GM12878 (cell line): ENCODE measurements at regions not wholly inside any gene's neighbourhood (a gene's known extent, or its start where the extent isn't known, plus 50 kb on each side); places are given as distances from the start of the nearest gene placed in this dataset.
"Not testable (repeated sequence)": the region's sequence is repeated elsewhere in the genome, so short reads cannot be mapped to it uniquely, and the experiment has no call there.

Experiments used
- ATAC-seq: fragments of 200-7000 bp; cut with Tn5 transposase; 3 replicates; pipeline ENCODE4 v1.9.1; 2020; ENCODE audit warnings: mild to moderate bottlenecking, moderate library complexity
- BruUV-seq: library from RNA; stranded (reverse); fragments of 400-500 nt; replicated peaks from 2 replicates; lab custom pipeline; 2021; lab: Mats Ljungman, UMichigan
- CTCF ChIA-PET: fragments of 300-600 bp; sonication (Branson Sonifier 250); formaldehyde crosslinking; extraction: SDS; loops from one replicate; lab custom pipeline; 2021; ENCODE audit warnings: inconsistent platforms; lab: Yijun Ruan, JAX
- POLR2A ChIA-PET: fragments of 350-600 bp; formaldehyde crosslinking; extraction: SDS; loops from one replicate; lab custom pipeline; 2021; ENCODE audit warnings: inconsistent platforms; lab: Charles Lee
- RAD21 ChIA-PET: fragments of 300-600 bp; sonication (Branson Sonifier 250); formaldehyde crosslinking; loops from one replicate; lab custom pipeline; 2023; ENCODE audit warnings: antibody characterized with exemption; ENCODE audit not compliant: unreplicated experiment; lab: Charles Lee
- SMC1A ChIA-PET: fragments of 300-600 bp; sonication (Branson Sonifier 250); formaldehyde crosslinking; loops from one replicate; lab custom pipeline; 2023; ENCODE audit not compliant: unreplicated experiment, uncharacterized antibody; lab: Charles Lee
- DNase-seq: peaks from one replicate; pipeline ENCODE4 v3.0.0-alpha.2; 2011; ENCODE audit warnings: low read depth, low spot score
- FAIRE-seq: peaks from 3 replicates; lab custom pipeline; 2011; peaks lifted over from hg19 to GRCh38; lab: Jason Lieb, UNC
- H2AFZ ChIP-seq: 2 replicates; pipeline ENCODE4 v1.6.0; 2011; ENCODE audit warnings: low read depth, low read length, control low read depth; ENCODE audit not compliant: control insufficient read depth
- H3K27ac ChIP-seq: 2 replicates; pipeline ENCODE4 v1.5.1; 2011; ENCODE audit warnings: control low read depth; ENCODE audit not compliant: control insufficient read depth, insufficient read depth
- H3K27me3 ChIP-seq, 2 experiments: replicated peaks in 1 of 2; 2 replicates each; pipeline versions ENCODE4 v1.6.0 to v1.6.1; 2011; ENCODE audit warnings: low read length in 1 of 2; ENCODE audit not compliant: control insufficient read depth in 2 of 2, insufficient read depth in 2 of 2
- H3K36me3 ChIP-seq, 2 experiments: 2 replicates each; pipeline ENCODE4 v1.5.1; 2011; ENCODE audit warnings: low read length in 1 of 2; ENCODE audit not compliant: control insufficient read depth in 2 of 2, insufficient read depth in 2 of 2
- H3K4me1 ChIP-seq: 2 replicates; pipeline ENCODE4 v1.6.1; 2011; ENCODE audit warnings: mild to moderate bottlenecking, low read length, moderate library complexity, mixed read lengths; ENCODE audit not compliant: control insufficient read depth, insufficient read depth
- H3K4me2 ChIP-seq: 2 replicates; pipeline ENCODE4 v1.6.0; 2011; ENCODE audit warnings: control low read depth; ENCODE audit not compliant: control insufficient read depth, insufficient read depth
- H3K4me3 ChIP-seq: fragments of 200-600 bp; sonication (generic); 2 replicates; pipeline ENCODE4 v1.5.1; 2016
- H3K79me2 ChIP-seq: 2 replicates; pipeline ENCODE4 v1.6.0; 2011; ENCODE audit warnings: low read length; ENCODE audit not compliant: control insufficient read depth, insufficient read depth
- H3K9ac ChIP-seq: 2 replicates; pipeline ENCODE4 v1.8.0; 2011; ENCODE audit warnings: low read length, control low read depth, mixed read lengths; ENCODE audit not compliant: control insufficient read depth, insufficient read depth
- H3K9me3 ChIP-seq: replicated peaks from 3 replicates; pipeline ENCODE4 v1.5.1; 2011; ENCODE audit warnings: mild to moderate bottlenecking, low read length; ENCODE audit not compliant: control insufficient read depth, insufficient read depth
- H4K20me1 ChIP-seq: 2 replicates; pipeline ENCODE4 v1.6.0; 2011; ENCODE audit not compliant: control insufficient read depth, insufficient read depth
- CEBPB ChIP-seq, 2 experiments: fragments of 150-350 bp in 1 of 2; IDR thresholded peaks; 2 replicates each; pipeline ENCODE4 v1.6.1; 2012 to 2014; ENCODE audit warnings: low read depth in 2 of 2, low read length in 2 of 2, borderline replicate concordance in 1 of 2, inconsistent platforms in 1 of 2
- EED ChIP-seq: sonication (generic); IDR thresholded peaks from 2 replicates; pipeline ENCODE4 v1.6.1; 2016; ENCODE audit warnings: antibody characterized with exemption, low read depth
- SIN3A ChIP-seq: IDR thresholded peaks from 2 replicates; pipeline ENCODE4 v1.6.1; 2012; ENCODE audit warnings: low read depth, low read length, improper control_type of control experiment
- ZBED1 ChIP-seq: IDR thresholded peaks from 2 replicates; pipeline ENCODE4 v1.6.1; 2016; ENCODE audit warnings: borderline replicate concordance
- WGBS: methylation state at CpG from one replicate; pipeline ENCODE4 v1.1.6; 2016; ENCODE audit warnings: low lambda C conversion rate; ENCODE audit not compliant: insufficient replicate concordance, insufficient coverage; ENCODE audit errors: missing lambda C conversion rate; 5-methylcytosine and 5-hydroxymethylcytosine counted together
- in situ Hi-C: fragments of 300-500 bp; cut with MboI; formaldehyde crosslinking; loops from 9 replicates; pipeline ENCODE4 v1.14.3; 2018; ENCODE audit warnings: mixed read lengths
- intact Hi-C: fragments of 100-400 bp; cut with micrococcal nuclease; formaldehyde crosslinking; loops from one replicate; pipeline ENCODE4 v1.14.2; 2022; ENCODE audit not compliant: unreplicated experiment
- TF ChIP-seq, protein P1 (sequence below): fragments of 450-650 bp; IDR thresholded peaks from 2 replicates; pipeline ENCODE4 v1.6.1; 2018; ENCODE audit warnings: mild to moderate bottlenecking, low read depth, moderate library complexity; ENCODE audit not compliant: partially characterized antibody

DNA sequence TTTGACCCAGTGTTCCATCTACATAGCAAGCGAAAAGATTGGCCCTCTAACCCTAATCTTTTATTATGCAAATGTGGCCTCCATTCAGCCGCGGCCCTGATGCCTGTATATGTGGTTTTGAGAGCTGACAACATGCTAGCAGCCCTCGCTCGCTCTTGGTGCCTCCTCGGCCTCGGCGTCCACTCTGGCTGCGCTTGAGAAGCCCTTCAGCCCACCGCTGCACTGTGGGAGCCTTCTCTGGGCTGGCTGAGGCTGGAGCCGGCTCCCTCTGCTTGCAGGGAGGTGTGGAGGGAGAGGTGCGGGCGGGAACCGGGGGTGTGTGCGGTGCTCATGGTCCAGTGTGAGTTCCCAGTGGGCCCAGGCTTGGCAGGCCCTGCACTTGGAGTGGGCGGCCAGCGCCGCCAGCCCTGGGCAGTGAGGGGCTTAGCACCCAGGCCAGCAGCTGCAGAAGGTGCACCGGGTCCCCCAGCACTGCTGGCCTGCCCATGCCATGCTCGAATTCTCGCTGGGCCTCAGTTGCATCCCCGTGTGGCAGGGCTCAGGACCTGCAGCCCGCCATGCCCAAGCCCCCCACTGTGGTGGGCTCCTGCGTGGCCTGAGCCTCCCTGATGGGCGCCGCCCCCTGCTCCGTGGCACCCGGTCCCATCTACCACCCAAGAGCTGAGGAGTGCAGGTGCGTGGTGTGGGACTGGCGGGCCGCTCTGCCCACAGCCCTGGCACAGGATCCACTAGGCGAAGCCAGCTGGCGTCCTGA lies 757.5 kb upstream of the CTNND2 start (continued):
- TF ChIP-seq, protein P1, sequence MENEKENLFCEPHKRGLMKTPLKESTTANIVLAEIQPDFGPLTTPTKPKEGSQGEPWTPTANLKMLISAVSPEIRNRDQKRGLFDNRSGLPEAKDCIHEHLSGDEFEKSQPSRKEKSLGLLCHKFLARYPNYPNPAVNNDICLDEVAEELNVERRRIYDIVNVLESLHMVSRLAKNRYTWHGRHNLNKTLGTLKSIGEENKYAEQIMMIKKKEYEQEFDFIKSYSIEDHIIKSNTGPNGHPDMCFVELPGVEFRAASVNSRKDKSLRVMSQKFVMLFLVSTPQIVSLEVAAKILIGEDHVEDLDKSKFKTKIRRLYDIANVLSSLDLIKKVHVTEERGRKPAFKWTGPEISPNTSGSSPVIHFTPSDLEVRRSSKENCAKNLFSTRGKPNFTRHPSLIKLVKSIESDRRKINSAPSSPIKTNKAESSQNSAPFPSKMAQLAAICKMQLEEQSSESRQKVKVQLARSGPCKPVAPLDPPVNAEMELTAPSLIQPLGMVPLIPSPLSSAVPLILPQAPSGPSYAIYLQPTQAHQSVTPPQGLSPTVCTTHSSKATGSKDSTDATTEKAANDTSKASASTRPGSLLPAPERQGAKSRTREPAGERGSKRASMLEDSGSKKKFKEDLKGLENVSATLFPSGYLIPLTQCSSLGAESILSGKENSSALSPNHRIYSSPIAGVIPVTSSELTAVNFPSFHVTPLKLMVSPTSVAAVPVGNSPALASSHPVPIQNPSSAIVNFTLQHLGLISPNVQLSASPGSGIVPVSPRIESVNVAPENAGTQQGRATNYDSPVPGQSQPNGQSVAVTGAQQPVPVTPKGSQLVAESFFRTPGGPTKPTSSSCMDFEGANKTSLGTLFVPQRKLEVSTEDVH, result no peak
- TF ChIP-seq SIN3A (no peak), CEBPB (IDR thresholded peaks at IDR 0.05; ENCODE audit: borderline replicate concordance in 1 of 2, low read depth in 2 of 2, low read length in 2 of 2) (no peak), EED (no peak), ZBED1 (no peak)

DNA sequence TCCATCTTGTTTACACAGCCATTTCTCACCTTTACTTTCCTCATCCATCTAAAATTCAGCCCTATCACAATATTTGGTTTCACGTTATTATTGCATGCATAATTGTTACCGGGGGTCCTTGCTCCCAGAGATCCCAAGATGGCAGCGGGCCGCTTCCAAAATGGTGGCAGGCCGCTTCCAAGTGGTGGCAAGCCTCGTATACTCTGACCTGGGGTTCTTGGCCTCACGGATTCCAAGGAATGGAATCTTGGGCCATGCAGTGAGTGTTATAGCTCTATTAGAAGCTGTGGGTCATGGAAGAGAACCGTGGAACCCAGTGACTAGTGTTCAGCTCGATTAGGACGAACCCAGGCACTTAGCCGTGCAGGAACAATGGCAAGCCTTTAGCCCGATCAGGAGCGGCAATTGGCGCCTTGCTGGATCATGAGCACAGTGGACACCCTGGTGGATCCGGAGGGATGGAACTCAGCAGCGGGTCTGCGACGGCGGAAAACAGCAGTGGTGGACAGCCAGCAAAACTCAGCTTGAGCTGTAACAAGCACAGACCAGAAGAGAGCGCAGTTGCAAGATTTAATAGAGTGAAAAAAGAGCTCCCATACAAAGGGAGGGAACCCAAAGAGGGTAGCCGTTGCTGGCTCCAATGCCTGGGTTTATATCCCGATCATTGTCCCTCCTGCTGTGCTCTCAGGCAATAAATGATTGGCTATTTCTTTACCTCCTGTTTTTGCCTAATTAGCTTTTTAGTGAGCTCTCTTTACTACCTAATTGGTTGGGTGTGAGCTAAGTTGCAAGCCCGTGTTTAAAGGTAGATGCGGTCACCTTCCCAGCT lies 756.2 kb upstream of the CTNND2 start:
- H2AFZ ChIP-seq, H3K9me3 ChIP-seq, H3K27ac ChIP-seq, DNase-seq, H4K20me1 ChIP-seq, H3K4me3 ChIP-seq, CTCF ChIA-PET, H3K36me3 ChIP-seq, in situ Hi-C loops, RAD21 ChIA-PET, BruUV-seq, H3K79me2 ChIP-seq, FAIRE-seq, H3K27me3 ChIP-seq, H3K9ac ChIP-seq, H3K4me2 ChIP-seq, SMC1A ChIA-PET, POLR2A ChIA-PET, intact Hi-C loops, H3K4me1 ChIP-seq, ATAC-seq: not testable (repeated sequence)
- WGBS, result 59% methylated on average over 20 of the region's 24 CpGs
